Naive B cell (primary cell): ENCODE measurements at regions not wholly inside any gene's neighbourhood (a gene's known extent, or its start where the extent isn't known, plus 50 kb on each side); places are given as distances from the start of the nearest gene placed in this dataset.
"Not testable (repeated sequence)": the region's sequence is repeated elsewhere in the genome, so short reads cannot be mapped to it uniquely, and the experiment has no call there.

Experiments used
- ATAC-seq, 2 donors: fragments of 150-1000 bp; cut with Tn5 transposase; 2 replicates each; pipeline ENCODE4 v1.10.0; 2021; ENCODE audit warnings: low read depth in 2 of 2, mild to moderate bottlenecking in 2 of 2, moderate library complexity in 2 of 2
- DNase-seq: peaks from one replicate; pipeline ENCODE4 v3.0.0; 2022
- H3K27ac Mint-ChIP-seq, 6 donors: one replicate each; pipeline ENCODE4 v1.8.0; 2020 to 2022; ENCODE audit warnings: mild to moderate bottlenecking in 6 of 6, mixed read lengths in 6 of 6, moderate library complexity in 5 of 6, inconsistent platforms in 2 of 6
- H3K27me3 Mint-ChIP-seq, 3 donors: one replicate each; pipeline ENCODE4 v1.8.0; 2021 to 2022; ENCODE audit warnings: mixed read lengths in 3 of 3, mild to moderate bottlenecking in 1 of 3
- H3K36me3 Mint-ChIP-seq, 2 donors: one replicate each; pipeline ENCODE4 v1.8.0; 2020 to 2022; ENCODE audit warnings: mixed read lengths in 2 of 2, inconsistent platforms in 1 of 2, mild to moderate bottlenecking in 1 of 2
- H3K4me1 Mint-ChIP-seq, 3 donors: one replicate each; pipeline ENCODE4 v1.8.0; 2020 to 2022; ENCODE audit warnings: mixed read lengths in 3 of 3, inconsistent platforms in 1 of 3, mild to moderate bottlenecking in 1 of 3, moderate library complexity in 1 of 3
- H3K4me3 Mint-ChIP-seq, 8 donors: one replicate each; pipeline ENCODE4 v1.8.0; 2020 to 2022; ENCODE audit warnings: mild to moderate bottlenecking in 8 of 8, mixed read lengths in 8 of 8, moderate library complexity in 8 of 8, inconsistent platforms in 2 of 8
- H3K9me3 Mint-ChIP-seq, 7 donors: one replicate each; pipeline ENCODE4 v1.8.0; 2020 to 2022; ENCODE audit warnings: mixed read lengths in 7 of 7, mild to moderate bottlenecking in 5 of 7, inconsistent platforms in 2 of 7, moderate library complexity in 1 of 7

- H3K4me3 Mint-ChIP-seq: no peak overlapping the region
- DNase-seq: no peak
Measured at GRCh38 chr5:166267907-166268306, 2023.5 kb upstream of the WWC1 start.

DNA sequence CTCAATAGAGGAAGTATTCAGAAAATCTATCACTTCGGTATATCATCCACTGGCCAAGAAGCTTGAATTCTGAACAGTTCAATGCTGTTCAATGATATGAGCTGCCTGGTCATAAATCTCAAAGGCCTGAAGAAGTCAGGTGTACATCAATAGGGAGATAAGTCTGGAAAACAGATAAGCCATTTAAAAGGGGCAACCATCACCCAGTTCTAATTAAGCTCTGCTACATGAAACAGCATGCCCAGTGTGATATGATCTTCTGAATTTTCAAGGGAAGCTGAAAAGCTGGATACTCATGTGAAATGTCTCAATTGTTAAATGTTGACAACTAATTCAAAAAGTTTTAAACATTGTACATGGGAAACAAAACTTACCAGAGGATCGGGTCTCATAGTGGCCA lies 2020.7 kb upstream of the WWC1 start:
- ATAC-seq (no peak), DNase-seq (no peak)
- no peak overlapping the region for H3K4me3 Mint-ChIP-seq

More at GRCh38 chr5:166267907-166268306, 2023.5 kb upstream of the WWC1 start:
- Mint-ChIP-seq H3K4me1 (no peaks in the 10 kb centered on the region), H3K9me3 (peaks cover 0 to 21% (median 6%) of the 10 kb centered on the region in 7 donors), H3K36me3 (no peaks in the 10 kb centered on the region), H3K27me3 (no peaks in the 10 kb centered on the region), H3K27ac (no peak overlapping the region)
- no peak for ATAC-seq

DNA sequence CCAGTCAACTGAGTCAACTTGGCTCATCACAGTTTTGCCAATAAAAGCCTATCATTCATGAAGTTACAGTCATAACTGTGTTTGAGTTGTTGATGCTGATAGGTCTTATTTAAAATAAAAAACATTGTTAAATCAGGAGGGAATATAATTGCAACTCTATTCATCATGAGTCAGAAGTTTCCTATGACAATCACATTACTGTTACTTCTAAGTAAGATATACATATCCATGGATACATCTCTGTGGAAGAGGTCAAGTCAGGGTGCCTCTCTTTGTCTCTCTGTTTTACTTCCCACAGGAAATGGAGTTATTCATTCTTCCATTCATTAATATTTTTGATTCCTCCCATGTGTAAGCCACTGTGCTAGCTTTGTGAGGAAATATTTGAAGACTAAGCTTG lies 2015.4 kb upstream of the WWC1 start:
- ATAC-seq: no peak

More for the DNA sequence above, 2020.7 kb upstream of the WWC1 start:
- peaks cover 0 to 10% (median 4%) of the 10 kb centered on the region in 7 donors for H3K9me3 Mint-ChIP-seq
- no peaks in the 10 kb centered on the region for H3K36me3 Mint-ChIP-seq
- H3K27ac Mint-ChIP-seq: no peak overlapping the region
- no peaks in the 10 kb centered on the region for H3K27me3 Mint-ChIP-seq
- H3K4me1 Mint-ChIP-seq: no peaks in the 10 kb centered on the region

DNA sequence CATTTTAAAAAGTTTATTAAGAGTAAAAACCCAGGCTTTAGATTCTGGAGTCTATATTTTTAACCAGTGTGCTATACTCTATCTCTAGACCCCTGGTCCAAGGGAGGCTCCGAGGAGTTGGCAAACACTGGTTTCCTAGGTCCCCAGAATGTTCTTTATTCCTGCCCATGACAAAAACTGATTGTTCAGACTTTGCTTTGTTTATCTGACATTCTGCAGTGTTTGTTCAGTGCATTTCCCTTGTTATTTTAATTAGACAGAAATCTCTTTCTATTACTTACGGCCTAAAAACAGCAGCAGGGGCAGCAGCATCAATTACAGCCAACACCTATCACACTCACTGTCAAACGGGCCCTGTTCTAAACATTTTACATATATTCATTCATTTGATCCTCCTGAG lies 2011.6 kb upstream of the WWC1 start:
- peaks cover 0 to 11% (median 7%) of the 10 kb centered on the region in 7 donors for H3K9me3 Mint-ChIP-seq
- H3K27me3 Mint-ChIP-seq: no peaks in the 10 kb centered on the region
- no peaks in the 10 kb centered on the region for H3K4me1 Mint-ChIP-seq
- H3K4me3 Mint-ChIP-seq: no peak overlapping the region
- no peak overlapping the region for H3K27ac Mint-ChIP-seq
- DNase-seq (no peak), ATAC-seq (no peak)
- H3K36me3 Mint-ChIP-seq: no peaks in the 10 kb centered on the region

More for the DNA sequence above, 2015.4 kb upstream of the WWC1 start:
- Mint-ChIP-seq H3K36me3 (no peaks in the 10 kb centered on the region), H3K27ac (no peak overlapping the region), H3K4me1 (no peaks in the 10 kb centered on the region), H3K9me3 (peaks cover 0 to 14% (median 7%) of the 10 kb centered on the region in 7 donors), H3K27me3 (no peaks in the 10 kb centered on the region), H3K4me3 (no peak overlapping the region)
- DNase-seq: no peak

DNA sequence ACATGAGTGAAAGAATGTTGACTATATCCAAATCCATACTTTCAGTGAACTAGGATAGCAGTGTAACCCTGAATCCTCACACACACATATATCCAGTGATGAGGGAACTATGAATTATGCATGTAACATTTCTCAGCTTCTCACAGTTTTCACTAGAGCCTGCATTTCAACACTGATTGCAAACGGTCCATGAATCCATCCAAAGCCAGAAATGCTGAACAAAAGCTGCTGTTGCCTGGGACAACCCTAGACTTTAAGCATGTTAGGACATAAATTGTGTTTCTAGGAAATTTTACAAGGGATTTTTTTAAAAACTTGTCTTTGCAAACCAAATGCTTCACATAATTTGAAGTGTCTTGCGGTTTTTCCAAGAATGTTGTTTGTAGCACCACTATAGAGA lies 2010.0 kb upstream of the WWC1 start:
- Mint-ChIP-seq H3K27ac (no peak overlapping the region), H3K9me3 (peaks cover 0 to 10% (median 5%) of the 10 kb centered on the region in 7 donors), H3K27me3 (no peaks in the 10 kb centered on the region), H3K4me3 (no peak overlapping the region), H3K36me3 (no peaks in the 10 kb centered on the region), H3K4me1 (no peaks in the 10 kb centered on the region)
- DNase-seq (no peak), ATAC-seq (no peak)

DNA sequence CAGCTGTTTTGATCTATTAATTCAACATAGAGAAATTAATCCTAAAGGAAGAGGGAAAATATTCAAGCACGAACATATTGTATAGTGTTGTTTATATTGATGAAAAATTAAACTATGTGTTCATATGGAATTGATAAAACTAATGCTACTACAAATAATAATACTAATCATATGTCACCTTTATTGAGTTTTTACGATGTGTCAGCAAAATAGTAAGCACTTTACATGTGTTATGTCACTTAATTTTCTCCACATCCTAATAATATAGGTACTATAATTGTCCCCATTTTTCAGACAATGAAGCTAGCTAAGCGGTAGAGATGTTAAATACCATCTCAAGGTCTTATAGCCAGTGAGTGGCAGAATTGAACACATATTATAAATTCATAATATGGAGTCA lies 2008.5 kb upstream of the WWC1 start:
- ATAC-seq: no peak
- DNase-seq: no peak
- Mint-ChIP-seq H3K27ac (no peak overlapping the region), H3K4me1 (no peaks in the 10 kb centered on the region), H3K27me3 (no peaks in the 10 kb centered on the region), H3K36me3 (no peaks in the 10 kb centered on the region), H3K9me3 (peaks cover under 1 to 11% (median 5%) of the 10 kb centered on the region in 7 donors), H3K4me3 (no peak overlapping the region)

DNA sequence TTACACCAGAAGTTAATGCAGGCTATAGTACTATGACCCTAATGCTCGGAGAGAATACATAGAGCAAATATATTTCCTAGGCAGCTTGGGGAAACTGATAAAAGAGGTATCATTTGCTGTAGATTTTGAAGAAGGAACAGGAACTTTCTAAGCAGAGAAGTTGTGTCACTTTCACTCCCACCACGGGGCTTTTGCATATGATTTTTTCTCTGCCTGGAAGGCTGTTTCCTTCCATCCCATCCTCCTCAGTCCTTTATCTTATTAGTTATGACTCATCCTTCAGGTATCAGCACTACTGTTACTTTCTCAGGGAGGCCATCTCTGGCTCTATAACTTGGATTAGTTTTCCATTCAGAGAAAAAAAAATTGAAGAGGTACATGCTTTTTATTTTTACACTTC lies 2006.1 kb upstream of the WWC1 start:
- Mint-ChIP-seq H3K9me3 (peaks cover under 1 to 11% (median 3%) of the 10 kb centered on the region in 7 donors), H3K27ac (no peak overlapping the region), H3K36me3 (no peaks in the 10 kb centered on the region), H3K4me1 (no peaks in the 10 kb centered on the region), H3K27me3 (no peaks in the 10 kb centered on the region), H3K4me3 (no peak overlapping the region)
- ATAC-seq: no peak
- DNase-seq: no peak

- H3K27ac Mint-ChIP-seq: no peak overlapping the region
- H3K27me3 Mint-ChIP-seq: no peaks in the 10 kb centered on the region
- H3K4me1 Mint-ChIP-seq: no peaks in the 10 kb centered on the region
- no peak for ATAC-seq
- H3K36me3 Mint-ChIP-seq: no peaks in the 10 kb centered on the region
- peaks cover 1 to 10% (median 2%) of the 10 kb centered on the region in 7 donors for H3K9me3 Mint-ChIP-seq
- no peak for DNase-seq
- H3K4me3 Mint-ChIP-seq: no peak overlapping the region
Measured at GRCh38 chr5:166286832-166287231, 2004.6 kb upstream of the WWC1 start.

DNA sequence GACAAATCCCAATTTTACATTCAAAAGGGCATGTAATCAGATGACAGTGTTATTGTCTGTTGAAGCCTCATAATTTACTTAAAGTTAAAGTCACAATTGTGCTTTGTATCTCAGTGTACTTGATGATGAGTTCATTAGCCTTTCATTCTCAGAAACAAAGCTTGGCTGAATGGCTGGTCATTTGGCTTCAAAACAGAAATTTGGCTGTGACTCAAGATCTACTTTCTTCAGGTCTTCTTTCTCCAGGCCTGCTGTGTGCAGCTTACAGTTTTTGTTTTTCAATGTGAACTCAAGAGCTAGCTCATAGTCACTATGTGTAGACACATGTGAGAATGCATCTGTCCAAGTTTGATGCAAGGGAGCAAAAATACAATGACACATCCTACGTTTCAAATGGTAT lies 2003.6 kb upstream of the WWC1 start:
- H3K27ac Mint-ChIP-seq: no peak overlapping the region
- H3K9me3 Mint-ChIP-seq: peaks cover 1 to 10% (median 2%) of the 10 kb centered on the region in 7 donors
- no peaks in the 10 kb centered on the region for H3K36me3 Mint-ChIP-seq
- no peak for ATAC-seq
- H3K4me1 Mint-ChIP-seq: no peaks in the 10 kb centered on the region
- DNase-seq: no peak
- H3K27me3 Mint-ChIP-seq: no peaks in the 10 kb centered on the region
- H3K4me3 Mint-ChIP-seq: no peak overlapping the region

GRCh38 chr5:166291800-166292199 lies 1999.6 kb upstream of the WWC1 start:
- not testable (repeated sequence) for DNase-seq, H3K36me3 Mint-ChIP-seq, H3K9me3 Mint-ChIP-seq, H3K4me1 Mint-ChIP-seq, ATAC-seq, H3K27me3 Mint-ChIP-seq, H3K4me3 Mint-ChIP-seq, H3K27ac Mint-ChIP-seq

GRCh38 chr5:166293892-166294291 lies 1997.6 kb upstream of the WWC1 start:
- no peaks in the 10 kb centered on the region for H3K4me1 Mint-ChIP-seq
- ATAC-seq (no peak), DNase-seq (no peak)
- H3K27ac Mint-ChIP-seq: no peak overlapping the region
- H3K36me3 Mint-ChIP-seq: no peaks in the 10 kb centered on the region
- peak overlapping the region in 1 of 8 donors; percentile 1 for H3K4me3 Mint-ChIP-seq
- H3K9me3 Mint-ChIP-seq: peaks cover 0 to 10% (median 2%) of the 10 kb centered on the region in 7 donors
- H3K27me3 Mint-ChIP-seq: no peaks in the 10 kb centered on the region

GRCh38 chr5:166302166-166302565 lies 1989.3 kb upstream of the WWC1 start:
- H3K27me3 Mint-ChIP-seq: no peaks in the 10 kb centered on the region

GRCh38 chr5:166317425-166317824 lies 1974.0 kb upstream of the WWC1 start:
- Mint-ChIP-seq H3K27me3 (no peaks in the 10 kb centered on the region), H3K27ac (no peak overlapping the region), H3K36me3 (no peaks in the 10 kb centered on the region), H3K9me3 (peaks cover 0 to 3% (median 0%) of the 10 kb centered on the region in 7 donors), H3K4me3 (no peak overlapping the region), H3K4me1 (no peaks in the 10 kb centered on the region)
- DNase-seq (no peak), ATAC-seq (no peak)

More at GRCh38 chr5:166302166-166302565, 1989.3 kb upstream of the WWC1 start:
- no peak overlapping the region for H3K4me3 Mint-ChIP-seq
- no peaks in the 10 kb centered on the region for H3K4me1 Mint-ChIP-seq
- no peak overlapping the region for H3K27ac Mint-ChIP-seq
- ATAC-seq (no peak), DNase-seq (no peak)
- H3K36me3 Mint-ChIP-seq: no peaks in the 10 kb centered on the region
- H3K9me3 Mint-ChIP-seq: peaks cover 2 to 14% (median 5%) of the 10 kb centered on the region in 7 donors

DNA sequence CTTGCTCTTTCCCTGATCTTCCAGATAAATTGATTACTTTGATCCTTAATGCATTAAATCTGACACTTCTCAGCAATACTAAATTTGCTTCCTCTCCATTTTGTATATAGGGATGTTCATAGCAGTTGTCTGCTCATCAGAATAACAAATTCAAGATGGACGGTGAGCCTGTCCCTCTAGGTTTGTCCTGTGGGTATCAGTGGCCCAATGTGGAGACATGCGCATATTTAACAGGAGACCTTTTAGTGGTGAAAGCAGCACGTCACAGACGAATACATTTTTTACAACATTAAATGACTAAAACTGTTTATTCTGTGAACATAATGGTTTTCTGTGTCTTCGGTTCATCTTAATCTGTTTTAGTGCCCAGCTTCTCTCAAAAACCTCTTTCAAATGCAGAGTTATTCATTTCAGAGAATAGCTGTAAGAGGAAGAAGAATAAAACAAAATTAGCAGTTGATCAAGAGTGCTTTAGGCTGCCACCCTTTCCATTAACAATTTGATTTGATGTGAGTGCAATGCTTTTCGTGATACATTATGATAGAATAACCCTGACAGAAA lies 1970.4 kb upstream of the WWC1 start:
- DNase-seq (no peak), ATAC-seq (no peak)
- Mint-ChIP-seq H3K36me3 (no peaks in the 10 kb centered on the region), H3K4me1 (no peaks in the 10 kb centered on the region), H3K9me3 (peaks cover 0 to 4% (median 3%) of the 10 kb centered on the region in 7 donors), H3K27ac (no peak overlapping the region), H3K4me3 (no peak overlapping the region), H3K27me3 (no peaks in the 10 kb centered on the region)

DNA sequence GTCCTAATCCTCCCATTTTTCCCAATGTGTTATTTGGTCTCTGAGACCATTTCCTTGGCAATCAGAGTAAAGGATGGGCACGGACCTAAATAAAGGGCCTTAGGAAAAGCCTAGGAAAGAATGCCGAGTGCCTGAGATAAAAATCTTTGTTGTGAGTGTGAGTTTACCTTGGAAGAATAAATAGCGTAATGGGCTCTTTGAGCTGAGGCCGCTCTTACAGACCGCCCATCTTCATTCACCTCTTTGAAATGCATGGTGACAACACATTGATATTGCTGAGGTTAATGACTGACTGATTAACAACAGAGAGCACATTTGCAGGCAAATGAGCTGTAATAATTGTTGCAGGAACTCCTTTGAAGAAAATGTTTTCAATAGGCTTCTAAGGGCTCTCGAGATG lies 1967.1 kb upstream of the WWC1 start:
- DNase-seq: no peak
- Mint-ChIP-seq H3K4me3 (no peak overlapping the region), H3K4me1 (no peaks in the 10 kb centered on the region), H3K9me3 (peaks cover 0 to 4% (median 2%) of the 10 kb centered on the region in 7 donors), H3K36me3 (no peaks in the 10 kb centered on the region), H3K27ac (no peak overlapping the region), H3K27me3 (no peaks in the 10 kb centered on the region)
- ATAC-seq: no peak
